Mucosa of stomach (tissue), 1 donor: ENCODE measurements at regions not wholly inside any gene's neighbourhood (a gene's known extent, or its start where the extent isn't known, plus 50 kb on each side); places are given as distances from the start of the nearest gene placed in this dataset.

Experiments
- H3K27me3 ChIP-seq: one replicate; pipeline ENCODE4 v1.7.0; 2013; ENCODE audit warnings: mild to moderate bottlenecking, low read length; ENCODE audit not compliant: control insufficient read depth, insufficient read depth
- H3K36me3 ChIP-seq: one replicate; pipeline ENCODE4 v1.7.0; 2013; ENCODE audit warnings: low read length; ENCODE audit not compliant: control insufficient read depth, insufficient read depth
- H3K4me1 ChIP-seq: one replicate; pipeline ENCODE4 v1.7.0; 2013; ENCODE audit warnings: mild to moderate bottlenecking, low read length; ENCODE audit not compliant: control insufficient read depth, insufficient read depth
- H3K4me3 ChIP-seq: one replicate; pipeline ENCODE4 v1.7.0; 2013; ENCODE audit warnings: low read length
- H3K9ac ChIP-seq: one replicate; pipeline ENCODE4 v1.7.0; 2013; ENCODE audit warnings: mild to moderate bottlenecking, low read length, moderate library complexity
- H3K9me3 ChIP-seq: one replicate; pipeline ENCODE4 v1.7.0; 2013; ENCODE audit warnings: mild to moderate bottlenecking, low read length, moderate library complexity; ENCODE audit not compliant: control insufficient read depth
- donor health status: Pancreatic carcinoma.

GRCh38 chr18:55932675-55933074 is 344.7 kb upstream of the TCF4 start:
- no peak overlapping the region for H3K9ac ChIP-seq
- no peaks in the 10 kb centered on the region for H3K27me3 ChIP-seq
- H3K9me3 ChIP-seq: no peaks in the 10 kb centered on the region
- no peaks in the 10 kb centered on the region for H3K4me1 ChIP-seq
- H3K4me3 ChIP-seq: no peak overlapping the region
- no peaks in the 10 kb centered on the region for H3K36me3 ChIP-seq

- Histone ChIP-seq H3K9me3 (no peaks in the 10 kb centered on the region), H3K4me3 (no peak overlapping the region), H3K27me3 (no peaks in the 10 kb centered on the region), H3K4me1 (no peaks in the 10 kb centered on the region), H3K9ac (no peak overlapping the region), H3K36me3 (no peaks in the 10 kb centered on the region)
Measured at GRCh38 chr18:55927831-55928230, 339.8 kb upstream of the TCF4 start.

- H3K9ac ChIP-seq: no peak overlapping the region
- no peaks in the 10 kb centered on the region for H3K9me3 ChIP-seq
- H3K36me3 ChIP-seq: no peaks in the 10 kb centered on the region
- no peaks in the 10 kb centered on the region for H3K4me1 ChIP-seq
- H3K27me3 ChIP-seq: no peaks in the 10 kb centered on the region
- H3K4me3 ChIP-seq: no peak overlapping the region
Measured at GRCh38 chr18:55925772-55926171, 337.8 kb upstream of the TCF4 start.

DNA sequence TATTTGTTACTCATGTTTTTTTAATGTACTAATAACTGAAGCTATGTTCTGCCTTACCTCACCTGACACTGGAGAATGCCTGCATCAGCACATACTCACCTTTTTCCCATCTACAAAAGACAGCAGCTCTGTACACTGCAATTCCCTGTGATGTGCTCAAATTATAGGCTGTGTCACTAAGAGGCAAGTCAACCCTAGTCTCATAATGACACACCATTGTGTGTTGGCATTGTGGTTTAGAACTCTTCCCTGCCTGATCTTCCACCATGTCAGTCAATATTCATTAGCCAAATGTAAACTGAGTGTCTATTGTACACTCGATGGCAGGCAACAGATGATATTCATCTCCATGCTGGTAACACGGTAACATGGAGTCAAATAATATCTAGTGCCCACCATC is 332.1 kb upstream of the TCF4 start:
- Histone ChIP-seq H3K36me3 (no peaks in the 10 kb centered on the region), H3K9me3 (no peaks in the 10 kb centered on the region), H3K4me1 (no peaks in the 10 kb centered on the region)

GRCh38 chr18:55918444-55918843 is 330.5 kb upstream of the TCF4 start:
- Histone ChIP-seq H3K4me3 (no peak overlapping the region), H3K4me1 (no peaks in the 10 kb centered on the region)

More for the DNA sequence above, 332.1 kb upstream of the TCF4 start:
- Histone ChIP-seq H3K4me3 (no peak overlapping the region), H3K27me3 (no peaks in the 10 kb centered on the region), H3K9ac (no peak overlapping the region)

DNA sequence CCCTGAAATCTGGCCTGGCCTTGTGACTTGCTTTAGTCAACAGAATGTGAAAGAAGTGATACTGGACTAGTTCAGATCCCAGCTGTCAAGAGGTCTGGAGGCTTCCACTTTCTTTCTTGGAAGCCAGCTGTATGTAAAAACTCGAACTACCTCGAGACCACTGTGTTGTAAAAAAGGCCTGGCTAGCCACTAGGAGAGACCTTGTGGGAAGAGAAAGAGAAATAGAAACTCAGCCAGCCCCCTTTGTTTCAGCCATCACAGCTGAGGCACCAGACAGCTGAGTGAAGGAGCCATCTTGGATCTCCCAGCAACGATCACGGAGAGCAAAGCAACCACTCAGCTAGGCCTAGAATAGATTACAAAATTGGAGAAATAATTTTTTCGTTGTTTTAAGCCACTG is 324.9 kb upstream of the TCF4 start:
- H3K27me3 ChIP-seq: no peaks in the 10 kb centered on the region
- H3K4me1 ChIP-seq: no peaks in the 10 kb centered on the region
- H3K4me3 ChIP-seq: no peak overlapping the region
- H3K9ac ChIP-seq: no peak overlapping the region
- no peaks in the 10 kb centered on the region for H3K36me3 ChIP-seq
- H3K9me3 ChIP-seq: no peaks in the 10 kb centered on the region

More at GRCh38 chr18:55918444-55918843, 330.5 kb upstream of the TCF4 start:
- Histone ChIP-seq H3K9ac (no peak overlapping the region), H3K9me3 (no peaks in the 10 kb centered on the region), H3K27me3 (no peaks in the 10 kb centered on the region), H3K36me3 (no peaks in the 10 kb centered on the region)

GRCh38 chr18:55912071-55912470 is 324.1 kb upstream of the TCF4 start:
- Histone ChIP-seq H3K4me1 (no peaks in the 10 kb centered on the region), H3K27me3 (no peaks in the 10 kb centered on the region), H3K4me3 (no peak overlapping the region), H3K9me3 (no peaks in the 10 kb centered on the region), H3K9ac (no peak overlapping the region), H3K36me3 (no peaks in the 10 kb centered on the region)

DNA sequence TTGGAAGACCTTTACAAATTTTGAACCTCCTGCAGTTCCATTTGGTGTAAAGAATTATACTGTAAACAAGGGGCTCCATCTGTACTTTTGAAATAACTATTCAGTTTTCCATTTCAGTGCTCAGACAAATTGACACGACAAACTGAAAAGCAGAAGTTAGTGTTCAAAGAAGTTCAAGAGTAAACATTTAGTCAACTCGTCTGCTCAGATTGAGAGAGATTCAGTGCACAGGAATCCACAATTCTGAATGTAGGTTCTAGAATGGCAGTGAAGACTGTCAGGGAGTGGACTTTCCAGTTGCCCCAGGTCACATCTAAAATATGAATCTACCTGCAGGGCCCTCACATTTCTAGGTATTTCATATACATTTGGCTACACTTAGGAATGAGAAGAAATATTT is 322.3 kb upstream of the TCF4 start:
- no peaks in the 10 kb centered on the region for H3K27me3 ChIP-seq
- H3K9ac ChIP-seq: no peak overlapping the region
- H3K9me3 ChIP-seq: no peaks in the 10 kb centered on the region
- H3K4me1 ChIP-seq: no peaks in the 10 kb centered on the region
- no peak overlapping the region for H3K4me3 ChIP-seq
- no peaks in the 10 kb centered on the region for H3K36me3 ChIP-seq

GRCh38 chr18:55908901-55909366 is 320.9 kb upstream of the TCF4 start:
- Histone ChIP-seq H3K9ac (no peak overlapping the region), H3K27me3 (no peaks in the 10 kb centered on the region), H3K4me1 (no peaks in the 10 kb centered on the region), H3K36me3 (no peaks in the 10 kb centered on the region), H3K4me3 (no peak overlapping the region), H3K9me3 (no peaks in the 10 kb centered on the region)

DNA sequence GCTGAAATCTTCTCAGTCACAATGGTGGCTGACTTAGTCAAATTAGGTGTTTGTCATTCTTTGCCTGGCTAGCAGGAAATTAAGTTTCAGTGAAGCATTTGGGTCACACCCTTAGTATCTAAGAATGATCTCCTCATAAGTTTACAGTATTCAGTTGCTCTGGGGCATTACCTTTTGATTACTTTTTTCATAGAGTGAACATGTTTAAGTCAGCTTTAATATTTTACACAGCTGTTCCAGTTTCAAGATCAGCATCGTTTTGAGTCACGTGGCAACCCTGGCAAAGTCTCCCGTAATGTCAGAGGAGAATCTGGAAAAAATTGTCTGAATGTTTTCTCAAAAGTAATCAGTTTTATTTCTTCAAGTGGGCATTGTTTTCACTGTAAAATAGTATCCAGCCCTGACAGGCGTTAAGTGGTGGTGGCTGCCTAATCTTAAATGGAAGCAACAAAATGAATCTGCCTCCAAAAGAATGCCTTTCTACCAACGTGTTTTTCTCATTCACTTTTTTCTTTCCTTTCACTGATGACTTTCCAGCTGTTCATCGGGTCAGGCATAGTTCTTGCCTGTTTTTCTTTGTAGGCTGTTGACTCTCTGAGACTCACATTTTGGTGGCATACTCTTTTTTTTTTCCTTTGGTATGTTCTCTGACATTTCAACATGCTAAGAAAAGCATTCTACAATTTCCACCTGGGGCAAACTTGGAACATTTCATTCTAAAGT is 319.6 kb upstream of the TCF4 start:
- Histone ChIP-seq H3K4me3 (no peak overlapping the region), H3K9ac (no peak overlapping the region), H3K36me3 (no peaks in the 10 kb centered on the region), H3K4me1 (no peaks in the 10 kb centered on the region), H3K27me3 (no peaks in the 10 kb centered on the region), H3K9me3 (no peaks in the 10 kb centered on the region)

- no peak overlapping the region for H3K4me3 ChIP-seq
- H3K36me3 ChIP-seq: no peaks in the 10 kb centered on the region
- H3K9me3 ChIP-seq: no peaks in the 10 kb centered on the region
- H3K9ac ChIP-seq: no peak overlapping the region
- H3K27me3 ChIP-seq: no peaks in the 10 kb centered on the region
- H3K4me1 ChIP-seq: no peaks in the 10 kb centered on the region
Measured at GRCh38 chr18:55906536-55906935, 318.5 kb upstream of the TCF4 start.

GRCh38 chr18:55903911-55904310 is 315.9 kb upstream of the TCF4 start:
- H3K9me3 ChIP-seq: no peaks in the 10 kb centered on the region
- no peaks in the 10 kb centered on the region for H3K27me3 ChIP-seq
- no peak overlapping the region for H3K9ac ChIP-seq
- no peak overlapping the region for H3K4me3 ChIP-seq
- no peaks in the 10 kb centered on the region for H3K36me3 ChIP-seq
- H3K4me1 ChIP-seq: no peaks in the 10 kb centered on the region

- Histone ChIP-seq H3K36me3 (no peaks in the 10 kb centered on the region), H3K9me3 (no peaks in the 10 kb centered on the region), H3K27me3 (no peaks in the 10 kb centered on the region), H3K4me3 (no peak overlapping the region), H3K9ac (no peak overlapping the region), H3K4me1 (no peaks in the 10 kb centered on the region)
Measured at GRCh38 chr18:55900380-55900779, 312.4 kb upstream of the TCF4 start.
